ENCODE measurements at regions not wholly inside any gene's neighbourhood (a gene's known extent, or its start where the extent isn't known, plus 50 kb on each side); places are given as distances from the start of the nearest gene placed in this dataset.

GRCh38 chr2:120526047-120526562 is 180.2 kb downstream of the INHBB start:
- TF ChIP-seq CTCF (IDR thresholded peaks at IDR 0.05) (no peak), POLR2A (IDR thresholded peaks at IDR 0.05) (no peak)
